ENCODE measurements at regions not wholly inside any gene's neighbourhood (a gene's known extent, or its start where the extent isn't known, plus 50 kb on each side); places are given as distances from the start of the nearest gene placed in this dataset.
A peak's percentile ranks its signal among the peaks of the same experiment; 100 is the strongest.

DNA sequence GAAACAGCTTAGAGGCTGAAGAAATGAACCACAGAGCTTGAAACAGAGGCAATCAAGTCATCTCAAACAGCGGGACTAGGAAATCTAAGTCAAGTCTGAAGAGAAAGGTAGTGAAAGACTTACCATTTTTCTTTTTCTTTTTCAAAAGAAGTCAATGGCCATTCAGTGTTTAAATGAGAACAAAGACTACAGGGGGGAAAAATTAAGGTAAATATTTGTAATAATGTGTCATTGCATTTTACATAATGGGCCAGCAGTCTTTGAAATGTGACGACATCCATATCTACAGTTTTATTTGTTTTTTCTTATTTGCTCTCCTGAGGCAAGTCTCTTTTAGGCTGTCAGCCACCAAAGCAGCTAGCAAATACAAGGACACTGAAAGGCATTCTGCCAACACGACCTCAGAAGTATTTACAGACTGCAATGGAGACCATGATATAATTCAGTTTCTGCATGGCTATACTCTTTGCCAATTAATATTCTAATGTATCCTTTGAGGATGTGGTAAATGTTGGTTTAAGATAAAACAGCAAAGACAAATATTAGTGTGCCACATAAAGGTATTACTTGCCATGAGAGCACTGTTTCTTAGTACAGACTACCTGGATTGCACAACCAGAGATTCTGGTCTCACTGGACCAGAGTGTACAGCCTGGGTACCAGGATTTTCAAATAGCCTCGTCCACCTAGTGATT, 307.0 kb upstream of the THBS1 start (continued):
- TF ChIP-seq ATF1 (CRISPR knock-in tag; IDR thresholded peaks at IDR 0.05) (peak; percentile 60; the same call in 1 of the 2 replicates), KLF12 (CRISPR knock-in tag; IDR thresholded peaks at IDR 0.05; ENCODE audit: borderline replicate concordance) (no peak), ZNF30 (CRISPR knock-in tag; IDR thresholded peaks at IDR 0.05) (no peak), DDIT3 (CRISPR knock-in tag; IDR thresholded peaks at IDR 0.05) (no peak), SRSF9 (IDR thresholded peaks at IDR 0.05; ENCODE audit: borderline replicate concordance, insufficient read depth, low read depth, low read length, poor library complexity, severe bottlenecking) (no peak), HINFP (CRISPR knock-in tag; IDR thresholded peaks at IDR 0.05; ENCODE audit: low read depth) (no peak), ZFYVE20 (CRISPR knock-in tag; IDR thresholded peaks at IDR 0.05; ENCODE audit: borderline replicate concordance, low read depth) (no peak), MLXIP (CRISPR knock-in tag; IDR thresholded peaks at IDR 0.05; ENCODE audit: borderline replicate concordance) (0 out of 2 replicates have a peak, but pooled peaks have one; percentile 34), HNF4A (CRISPR knock-in tag; IDR thresholded peaks at IDR 0.05) (peak; percentile 61), ZNF589 (CRISPR knock-in tag; conservative IDR thresholded peaks at IDR 0.05) (no peak), ATAD3A (CRISPR knock-in tag; IDR thresholded peaks at IDR 0.05) (no peak), ZBTB20 (CRISPR knock-in tag; IDR thresholded peaks at IDR 0.05; ENCODE audit: borderline replicate concordance, low read depth) (peak; percentile 77; the same call in 1 of the 2 replicates), PCBP2 (optimal IDR thresholded peaks at IDR 0.05; ENCODE audit: low read depth, low read length, poor library complexity, severe bottlenecking) (no peak), ZNF446 (CRISPR knock-in tag; IDR thresholded peaks at IDR 0.05) (no peak), KMT2A (CRISPR knock-in tag; IDR thresholded peaks at IDR 0.05) (peak; percentile 22; the same call in 1 of the 2 replicates), IKZF4 (CRISPR knock-in tag; IDR thresholded peaks at IDR 0.05; ENCODE audit: borderline replicate concordance, low read depth, not compliant biosample characterization) (no peak), ZNF547 (CRISPR knock-in tag; IDR thresholded peaks at IDR 0.05) (no peak), SNRNP70 (IDR thresholded peaks at IDR 0.05; ENCODE audit: low read depth, low read length) (no peak), ZNF652 (CRISPR knock-in tag; IDR thresholded peaks at IDR 0.05; ENCODE audit: borderline replicate concordance, low read depth) (no peak; the same call in 1 of the 2 replicates), ZMYM3 (CRISPR knock-in tag; IDR thresholded peaks at IDR 0.05) (no peak; the same call in none of the 2 replicates), NFIB (CRISPR knock-in tag; IDR thresholded peaks at IDR 0.05; ENCODE audit: borderline replicate concordance) (no peak), ZNF788 (CRISPR knock-in tag; IDR thresholded peaks at IDR 0.05; ENCODE audit: borderline replicate concordance) (peak; percentile 52; the same call in 1 of the 2 replicates), ZNF768 (CRISPR knock-in tag; IDR thresholded peaks at IDR 0.05) (no peak)
- TF ChIP-seq, protein P1, sequence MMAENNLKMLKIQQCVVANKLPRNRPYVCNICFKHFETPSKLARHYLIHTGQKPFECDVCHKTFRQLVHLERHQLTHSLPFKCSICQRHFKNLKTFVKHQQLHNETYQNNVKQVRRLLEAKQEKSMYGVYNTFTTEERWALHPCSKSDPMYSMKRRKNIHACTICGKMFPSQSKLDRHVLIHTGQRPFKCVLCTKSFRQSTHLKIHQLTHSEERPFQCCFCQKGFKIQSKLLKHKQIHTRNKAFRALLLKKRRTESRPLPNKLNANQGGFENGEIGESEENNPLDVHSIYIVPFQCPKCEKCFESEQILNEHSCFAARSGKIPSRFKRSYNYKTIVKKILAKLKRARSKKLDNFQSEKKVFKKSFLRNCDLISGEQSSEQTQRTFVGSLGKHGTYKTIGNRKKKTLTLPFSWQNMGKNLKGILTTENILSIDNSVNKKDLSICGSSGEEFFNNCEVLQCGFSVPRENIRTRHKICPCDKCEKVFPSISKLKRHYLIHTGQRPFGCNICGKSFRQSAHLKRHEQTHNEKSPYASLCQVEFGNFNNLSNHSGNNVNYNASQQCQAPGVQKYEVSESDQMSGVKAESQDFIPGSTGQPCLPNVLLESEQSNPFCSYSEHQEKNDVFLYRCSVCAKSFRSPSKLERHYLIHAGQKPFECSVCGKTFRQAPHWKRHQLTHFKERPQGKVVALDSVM (CRISPR knock-in tag; IDR thresholded peaks at IDR 0.05), result no peak
